ENCODE measurements at regions not wholly inside any gene's neighbourhood (a gene's known extent, or its start where the extent isn't known, plus 50 kb on each side); places are given as distances from the start of the nearest gene placed in this dataset.

- Mint-ChIP-seq H3K27ac (no peak overlapping the region), H3K27me3 (no peaks in the 10 kb centered on the region), H3K4me1 (peaks cover 11 to 25% (median 23%) of the 10 kb centered on the region in 3 donors), H3K36me3 (no peaks in the 10 kb centered on the region), H3K9me3 (no peaks in the 10 kb centered on the region), H3K4me3 (no peak overlapping the region)
- Histone ChIP-seq H3K27me3 (replicated peaks in 1 of 2; ENCODE audit: control insufficient read depth in 2 of 2, extremely low read depth in 1 of 2, insufficient read depth in 2 of 2, low read length in 1 of 2) (no peaks in the 10 kb centered on the region), H3K36me3 (ENCODE audit: control insufficient read depth in 2 of 2, extremely low read depth in 1 of 2, insufficient read depth in 1 of 2, low read length in 1 of 2) (no peaks in the 10 kb centered on the region), H3K4me3 (ENCODE audit: control insufficient read depth in 1 of 2, extremely low read depth in 1 of 2, low read length in 1 of 2) (no peak overlapping the region), H3K4me1 (ENCODE audit: control insufficient read depth in 1 of 2, extremely low read depth in 1 of 2, insufficient read depth in 2 of 2, low read length in 2 of 2) (peaks cover 8 to 20% of the 10 kb centered on the region in 2 experiments), H3K27ac (ENCODE audit: low read length) (no peak overlapping the region), H3K9me3 (no peaks in the 10 kb centered on the region)
- no peak for DNase-seq
- 89% methylated on average over 1 of the region's 3 CpGs for WGBS (ENCODE audit: insufficient coverage)
- ChIA-PET POLR2A (no interaction called here), CTCF (interaction anchor here in 1 of 2 donors (2.0 kb wide), 1 partner anchor 21 kb away, joined by 4 read pairs; no protein-coding TSS in a partner anchor)
- no peak for ATAC-seq (replicated peaks in 1 of 4)
Measured at GRCh38 chr3:177447938-177448337, 250.7 kb upstream of the TBL1XR1 start.

GRCh38 chr3:177448987-177449359, 251.7 kb upstream of the TBL1XR1 start:
- Mint-ChIP-seq H3K9me3 (no peaks in the 10 kb centered on the region), H3K36me3 (no peaks in the 10 kb centered on the region), H3K27ac (peak overlapping the region; percentile 86 to 88), H3K4me3 (peak overlapping the region in 2 of 3 donors; percentile 28 to 37), H3K27me3 (no peaks in the 10 kb centered on the region), H3K4me1 (peaks cover 11 to 25% (median 23%) of the 10 kb centered on the region in 3 donors)
- WGBS (ENCODE audit: insufficient coverage): no CpG with 5 or more reads among the region's 3 CpGs
- H3K4me1 ChIP-seq (ENCODE audit: control insufficient read depth in 1 of 2, extremely low read depth in 1 of 2, insufficient read depth in 2 of 2, low read length in 2 of 2): peaks cover 8 to 20% of the 10 kb centered on the region in 2 experiments
- ChIA-PET POLR2A (no interaction called here), CTCF (interaction anchor here in 1 of 2 donors (0.6 to 2.0 kb wide), 5 partner anchors 22 to 398 kb away, joined by 3 to 4 read pairs (median 4); no protein-coding TSS in a partner anchor)
- no peaks in the 10 kb centered on the region for H3K36me3 ChIP-seq (ENCODE audit: control insufficient read depth in 2 of 2, extremely low read depth in 1 of 2, insufficient read depth in 1 of 2, low read length in 1 of 2)
- H3K9me3 ChIP-seq: no peaks in the 10 kb centered on the region
- H3K27me3 ChIP-seq (replicated peaks in 1 of 2; ENCODE audit: control insufficient read depth in 2 of 2, extremely low read depth in 1 of 2, insufficient read depth in 2 of 2, low read length in 1 of 2): no peaks in the 10 kb centered on the region
- ATAC-seq (replicated peaks in 1 of 4) (peak in 3 of 4 experiments; percentile 43 to 58 (median 47)), DNase-seq (peak in 1 of 35 experiments; percentile 24)
- H3K4me3 ChIP-seq (ENCODE audit: control insufficient read depth in 1 of 2, extremely low read depth in 1 of 2, low read length in 1 of 2): no peak overlapping the region
- H3K27ac ChIP-seq (ENCODE audit: low read length): peak overlapping the region; percentile 72

- H3K27me3 Mint-ChIP-seq: no peaks in the 10 kb centered on the region
- ATAC-seq (replicated peaks in 1 of 4) (peak in 3 of 4 experiments; percentile 40 to 78 (median 41)), DNase-seq (peak in 15 of 35 experiments; percentile 2 to 35 (median 12))
- 29% methylated on average over 3 of the region's 5 CpGs for WGBS (ENCODE audit: insufficient coverage)
- no peaks in the 10 kb centered on the region for H3K36me3 Mint-ChIP-seq
- peak overlapping the region in 2 of 3 donors; percentile 28 to 37 for H3K4me3 Mint-ChIP-seq
- ChIA-PET CTCF (interaction anchor here in 1 of 2 donors (0.6 to 2.0 kb wide), 5 partner anchors 22 to 399 kb away, joined by 3 to 4 read pairs (median 4); no protein-coding TSS in a partner anchor), POLR2A (interaction anchor here in 1 of 2 donors (0.6 kb wide), 1 partner anchor 148 kb away, joined by 3 read pairs; no protein-coding TSS in a partner anchor)
- H3K27ac ChIP-seq (ENCODE audit: low read length): peak overlapping the region; percentile 72
- H3K4me1 Mint-ChIP-seq: peaks cover 11 to 25% (median 23%) of the 10 kb centered on the region in 3 donors
- H3K4me3 ChIP-seq (ENCODE audit: control insufficient read depth in 1 of 2, extremely low read depth in 1 of 2, low read length in 1 of 2): no peak overlapping the region
- H3K36me3 ChIP-seq (ENCODE audit: control insufficient read depth in 2 of 2, extremely low read depth in 1 of 2, insufficient read depth in 1 of 2, low read length in 1 of 2): no peaks in the 10 kb centered on the region
- H3K9me3 ChIP-seq: no peaks in the 10 kb centered on the region
- peak overlapping the region; percentile 86 to 88 for H3K27ac Mint-ChIP-seq
- H3K4me1 ChIP-seq (ENCODE audit: control insufficient read depth in 1 of 2, extremely low read depth in 1 of 2, insufficient read depth in 2 of 2, low read length in 2 of 2): peaks cover 8 to 20% of the 10 kb centered on the region in 2 experiments
- no peaks in the 10 kb centered on the region for H3K27me3 ChIP-seq (replicated peaks in 1 of 2; ENCODE audit: control insufficient read depth in 2 of 2, extremely low read depth in 1 of 2, insufficient read depth in 2 of 2, low read length in 1 of 2)
- H3K9me3 Mint-ChIP-seq: no peaks in the 10 kb centered on the region
Measured at GRCh38 chr3:177449360-177450006, 252.2 kb upstream of the TBL1XR1 start.

- DNase-seq (no peak), ATAC-seq (replicated peaks in 1 of 4) (no peak)
- Histone ChIP-seq H3K36me3 (ENCODE audit: control insufficient read depth in 2 of 2, extremely low read depth in 1 of 2, insufficient read depth in 1 of 2, low read length in 1 of 2) (no peaks in the 10 kb centered on the region), H3K9me3 (no peaks in the 10 kb centered on the region), H3K27me3 (replicated peaks in 1 of 2; ENCODE audit: control insufficient read depth in 2 of 2, extremely low read depth in 1 of 2, insufficient read depth in 2 of 2, low read length in 1 of 2) (no peaks in the 10 kb centered on the region), H3K4me1 (ENCODE audit: control insufficient read depth in 1 of 2, extremely low read depth in 1 of 2, insufficient read depth in 2 of 2, low read length in 2 of 2) (peaks cover 8 to 20% of the 10 kb centered on the region in 2 experiments), H3K27ac (ENCODE audit: low read length) (no peak overlapping the region), H3K4me3 (ENCODE audit: control insufficient read depth in 1 of 2, extremely low read depth in 1 of 2, low read length in 1 of 2) (no peak overlapping the region)
- peaks cover 11 to 25% (median 23%) of the 10 kb centered on the region in 3 donors for H3K4me1 Mint-ChIP-seq
- H3K9me3 Mint-ChIP-seq: no peaks in the 10 kb centered on the region
- CTCF ChIA-PET: no interaction called here
- POLR2A ChIA-PET: no interaction called here
- no peaks in the 10 kb centered on the region for H3K27me3 Mint-ChIP-seq
- no peak overlapping the region for H3K27ac Mint-ChIP-seq
- H3K36me3 Mint-ChIP-seq: no peaks in the 10 kb centered on the region
- 100% methylated on average over 2 of the region's 8 CpGs for WGBS (ENCODE audit: insufficient coverage)
- H3K4me3 Mint-ChIP-seq: no peak overlapping the region
Measured at GRCh38 chr3:177451301-177451750, 254.0 kb upstream of the TBL1XR1 start.

- H3K27me3 ChIP-seq (replicated peaks in 1 of 2; ENCODE audit: control insufficient read depth in 2 of 2, extremely low read depth in 1 of 2, insufficient read depth in 2 of 2, low read length in 1 of 2): no peaks in the 10 kb centered on the region
- ATAC-seq (replicated peaks in 1 of 4) (no peak), DNase-seq (no peak)
- WGBS (ENCODE audit: insufficient coverage): 33% methylated on average over 1 of the region's 5 CpGs
- no peaks in the 10 kb centered on the region for H3K9me3 ChIP-seq
- H3K27ac Mint-ChIP-seq: no peak overlapping the region
- no peak overlapping the region for H3K4me3 ChIP-seq (ENCODE audit: control insufficient read depth in 1 of 2, extremely low read depth in 1 of 2, low read length in 1 of 2)
- no peaks in the 10 kb centered on the region for H3K36me3 Mint-ChIP-seq
- H3K27me3 Mint-ChIP-seq: no peaks in the 10 kb centered on the region
- ChIA-PET CTCF (no interaction called here), POLR2A (no interaction called here)
- no peaks in the 10 kb centered on the region for H3K36me3 ChIP-seq (ENCODE audit: control insufficient read depth in 2 of 2, extremely low read depth in 1 of 2, insufficient read depth in 1 of 2, low read length in 1 of 2)
- no peak overlapping the region for H3K27ac ChIP-seq (ENCODE audit: low read length)
- no peak overlapping the region for H3K4me3 Mint-ChIP-seq
- H3K4me1 Mint-ChIP-seq: peaks cover 11 to 25% (median 23%) of the 10 kb centered on the region in 3 donors
- H3K9me3 Mint-ChIP-seq: no peaks in the 10 kb centered on the region
- peaks cover 8 to 20% of the 10 kb centered on the region in 2 experiments for H3K4me1 ChIP-seq (ENCODE audit: control insufficient read depth in 1 of 2, extremely low read depth in 1 of 2, insufficient read depth in 2 of 2, low read length in 2 of 2)
Measured at GRCh38 chr3:177451864-177452830, 254.9 kb upstream of the TBL1XR1 start.

GRCh38 chr3:177452831-177453450, 255.7 kb upstream of the TBL1XR1 start:
- H3K9me3 ChIP-seq: no peaks in the 10 kb centered on the region
- WGBS (ENCODE audit: insufficient coverage): no CpG with 5 or more reads among the region's 6 CpGs
- Mint-ChIP-seq H3K9me3 (no peaks in the 10 kb centered on the region), H3K27ac (no peak overlapping the region), H3K27me3 (no peaks in the 10 kb centered on the region), H3K4me1 (peaks cover 11 to 23% (median 22%) of the 10 kb centered on the region in 3 donors), H3K36me3 (no peaks in the 10 kb centered on the region), H3K4me3 (no peak overlapping the region)
- no peaks in the 10 kb centered on the region for H3K36me3 ChIP-seq (ENCODE audit: control insufficient read depth in 2 of 2, extremely low read depth in 1 of 2, insufficient read depth in 1 of 2, low read length in 1 of 2)
- H3K4me1 ChIP-seq (ENCODE audit: control insufficient read depth in 1 of 2, extremely low read depth in 1 of 2, insufficient read depth in 2 of 2, low read length in 2 of 2): peaks cover 8 to 18% of the 10 kb centered on the region in 2 experiments
- CTCF ChIA-PET: no interaction called here
- POLR2A ChIA-PET: no interaction called here
- H3K4me3 ChIP-seq (ENCODE audit: control insufficient read depth in 1 of 2, extremely low read depth in 1 of 2, low read length in 1 of 2): no peak overlapping the region
- DNase-seq (no peak), ATAC-seq (replicated peaks in 1 of 4) (no peak)
- H3K27me3 ChIP-seq (replicated peaks in 1 of 2; ENCODE audit: control insufficient read depth in 2 of 2, extremely low read depth in 1 of 2, insufficient read depth in 2 of 2, low read length in 1 of 2): no peaks in the 10 kb centered on the region
- no peak overlapping the region for H3K27ac ChIP-seq (ENCODE audit: low read length)
